ENCODE measurements at regions not wholly inside any gene's neighbourhood (a gene's known extent, or its start where the extent isn't known, plus 50 kb on each side); places are given as distances from the start of the nearest gene placed in this dataset.

DNA sequence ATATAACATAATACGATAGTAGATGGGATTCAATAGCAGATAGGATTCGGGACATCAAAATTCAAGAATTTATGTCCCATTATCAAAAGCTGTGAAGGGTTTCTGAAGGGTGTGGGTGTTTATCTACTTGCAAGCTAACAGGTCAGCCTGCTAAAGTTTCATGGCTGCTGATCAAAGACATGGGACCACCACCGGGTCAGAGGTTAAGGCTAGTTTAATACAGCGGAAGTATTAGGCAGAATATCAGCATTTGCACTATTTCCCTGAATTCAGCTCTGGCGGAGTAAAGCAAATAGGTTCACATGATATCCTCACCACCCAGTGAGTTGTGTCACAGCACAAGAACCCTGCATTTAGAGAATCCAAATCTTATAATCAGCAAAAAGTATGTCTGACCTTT is 82.5 kb downstream of the DSEL start:
- Histone ChIP-seq H4K20me1 (ENCODE audit: insufficient read depth) (no peaks in the 10 kb centered on the region), H3K36me3 (ENCODE audit: control insufficient read depth in 1 of 2, insufficient read depth in 2 of 2, low read length in 2 of 2) (no peaks in the 10 kb centered on the region), H3K79me2 (ENCODE audit: insufficient read depth, low read length) (no peaks in the 10 kb centered on the region), H3K4me2 (ENCODE audit: low read length) (no peak overlapping the region), H3K4me3 (replicated peaks in 1 of 2; ENCODE audit: low read depth in 1 of 2, low read length in 2 of 2) (no peak overlapping the region), H3K9me2 (ENCODE audit: insufficient read depth) (no peaks in the 10 kb centered on the region), H3K9ac (ENCODE audit: low read length) (no peak overlapping the region), H3K4me1 (ENCODE audit: control insufficient read depth in 1 of 2, insufficient read depth in 2 of 2, low read length in 2 of 2) (no peaks in the 10 kb centered on the region), H3K27ac (ENCODE audit: low read depth, low read length) (no peak overlapping the region), H3K9me3 (ENCODE audit: control insufficient read depth in 1 of 2, insufficient read depth in 1 of 2, low read depth in 1 of 2, low read length in 2 of 2) (peaks cover 10 to 22% of the 10 kb centered on the region in 2 experiments; a peak in 2 of 4 replicates), H3K27me3 (ENCODE audit: insufficient read depth, low read length) (no peaks in the 10 kb centered on the region), H2AFZ (ENCODE audit: low read depth, low read length, poor library complexity, severe bottlenecking) (no peak overlapping the region)
- no TSS peak for BruUV-seq (replicated peaks)
- ATAC-seq (no peak), DNase-seq (ENCODE audit: low read depth, low spot score) (no peak)
- intact Hi-C loops (cut with micrococcal nuclease), result no loop called here
- ChIA-PET CTCF (no interaction called here), RAD21 (ENCODE audit: low non-redundant PET in 1 of 2, low total read pairs in 2 of 2, uncharacterized antibody in 2 of 2, unreplicated experiment in 2 of 2) (no interaction called here), POLR2A (no interaction called here)
- TF ChIP-seq RAD21 (IDR thresholded peaks at IDR 0.05; ENCODE audit: low read depth) (no peak), CBX3 (IDR thresholded peaks at IDR 0.05; ENCODE audit: low read depth) (no peak), EZH2phosphoT487 (IDR thresholded peaks at IDR 0.05; ENCODE audit: borderline replicate concordance) (no peak), EZH2 (IDR thresholded peaks at IDR 0.05) (no peak)

DNA sequence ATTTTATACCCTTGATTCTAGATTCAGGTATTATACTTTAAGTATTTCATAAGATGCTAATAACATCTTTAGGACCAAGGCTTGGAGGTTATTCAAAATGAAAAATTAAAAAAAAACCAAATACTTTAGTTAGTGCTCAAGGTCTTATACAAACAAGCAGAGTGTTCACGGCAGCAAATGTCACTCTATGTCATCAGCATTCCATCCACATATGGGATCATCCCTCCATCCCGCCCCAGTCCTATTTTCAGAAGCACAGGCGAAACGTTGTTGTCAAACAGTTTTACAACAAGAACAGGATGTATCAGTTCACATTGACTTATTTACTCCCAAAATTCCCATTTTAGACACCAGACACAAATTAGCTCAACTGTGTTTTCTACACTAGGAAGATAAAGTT is 83.7 kb downstream of the DSEL start:
- H3K4me1 ChIP-seq (ENCODE audit: control insufficient read depth in 1 of 2, insufficient read depth in 2 of 2, low read length in 2 of 2), result no peaks in the 10 kb centered on the region
- no peak overlapping the region for H3K4me2 ChIP-seq (ENCODE audit: low read length)
- no TSS peak for BruUV-seq (replicated peaks)
- ChIA-PET RAD21 (ENCODE audit: low non-redundant PET in 1 of 2, low total read pairs in 2 of 2, uncharacterized antibody in 2 of 2, unreplicated experiment in 2 of 2) (no interaction called here), CTCF (no interaction called here), POLR2A (no interaction called here)
- H2AFZ ChIP-seq (ENCODE audit: low read depth, low read length, poor library complexity, severe bottlenecking), result no peak overlapping the region
- no peak overlapping the region for H3K9ac ChIP-seq (ENCODE audit: low read length)
- H4K20me1 ChIP-seq (ENCODE audit: insufficient read depth), result no peaks in the 10 kb centered on the region
- H3K27me3 ChIP-seq (ENCODE audit: insufficient read depth, low read length), result no peaks in the 10 kb centered on the region
- no peak for ATAC-seq
- no peak for TF ChIP-seq SIN3A (IDR thresholded peaks at IDR 0.05; ENCODE audit: low read depth)
- no peak for TF ChIP-seq TCF7L2 (IDR thresholded peaks at IDR 0.05; ENCODE audit: borderline replicate concordance, extremely low read depth, insufficient read depth, insufficient read length)
- TF ChIP-seq POLR2AphosphoS5 (IDR thresholded peaks at IDR 0.05; ENCODE audit: low read depth, low read length), result no peak
- no peak for TF ChIP-seq ZBTB33 (IDR thresholded peaks at IDR 0.05; ENCODE audit: extremely low read depth, insufficient replicate concordance, low read length)
- H3K9me3 ChIP-seq (ENCODE audit: control insufficient read depth in 1 of 2, insufficient read depth in 1 of 2, low read depth in 1 of 2, low read length in 2 of 2), result peaks cover 10 to 25% of the 10 kb centered on the region in 2 experiments; a peak in 2 of 4 replicates
- no peaks in the 10 kb centered on the region for H3K9me2 ChIP-seq (ENCODE audit: insufficient read depth)
- H3K27ac ChIP-seq (ENCODE audit: low read depth, low read length), result no peak overlapping the region
- DNase-seq (ENCODE audit: low read depth, low spot score), result no peak
- intact Hi-C loops (cut with micrococcal nuclease), result no loop called here
- no peaks in the 10 kb centered on the region for H3K79me2 ChIP-seq (ENCODE audit: insufficient read depth, low read length)
- no peak overlapping the region for H3K4me3 ChIP-seq (replicated peaks in 1 of 2; ENCODE audit: low read depth in 1 of 2, low read length in 2 of 2)
- H3K36me3 ChIP-seq (ENCODE audit: control insufficient read depth in 1 of 2, insufficient read depth in 2 of 2, low read length in 2 of 2), result no peaks in the 10 kb centered on the region

All from HCT116 (cell line).